NCI-H748 treated with DMSO at 0.1 percent for 48 hours (cell line): ENCODE measurements at regions not wholly inside any gene's neighbourhood (a gene's known extent, or its start where the extent isn't known, plus 50 kb on each side); places are given as distances from the start of the nearest gene placed in this dataset.
A peak's percentile ranks its signal among the peaks of the same experiment; 100 is the strongest.
"Not testable (repeated sequence)": the region's sequence is repeated elsewhere in the genome, so short reads cannot be mapped to it uniquely, and the experiment has no call there.

Source experiments
- DNase-seq: peaks from one replicate; lab custom pipeline; 2025; lab: John Stamatoyannopoulos, UW

GRCh38 chr2:66317268-66317890, 117.5 kb upstream of the MEIS1 start:
- DNase-seq = no peak

- no peak for DNase-seq
Measured at GRCh38 chr2:66306483-66306882, 128.4 kb upstream of the MEIS1 start.

GRCh38 chr2:66305718-66306117, 129.2 kb upstream of the MEIS1 start:
- peak; percentile 81 for DNase-seq

GRCh38 chr2:66303471-66303870, 131.5 kb upstream of the MEIS1 start:
- DNase-seq = no peak

- no peak for DNase-seq
Measured at GRCh38 chr2:66301767-66302140, 133.2 kb upstream of the MEIS1 start.

GRCh38 chr2:66301022-66301766, 133.7 kb upstream of the MEIS1 start:
- no peak for DNase-seq

GRCh38 chr2:66283787-66284186, 151.1 kb upstream of the MEIS1 start:
- no peak for DNase-seq

- DNase-seq = no peak
Measured at GRCh38 chr2:66281980-66282379, 152.9 kb upstream of the MEIS1 start.

- no peak for DNase-seq
Measured at GRCh38 chr2:66279024-66279423, 155.9 kb upstream of the MEIS1 start.

- DNase-seq = no peak
Measured at GRCh38 chr2:66275984-66276383, 158.9 kb upstream of the MEIS1 start.

GRCh38 chr2:66273933-66274490, 160.9 kb upstream of the MEIS1 start:
- DNase-seq = no peak

- DNase-seq = no peak
Measured at GRCh38 chr2:66272751-66273150, 162.2 kb upstream of the MEIS1 start.

GRCh38 chr2:66271777-66272176, 163.1 kb upstream of the MEIS1 start:
- DNase-seq = no peak

GRCh38 chr2:66270247-66270646, 164.7 kb upstream of the MEIS1 start:
- DNase-seq = no peak

- no peak for DNase-seq
Measured at GRCh38 chr2:66269166-66269565, 165.8 kb upstream of the MEIS1 start.

GRCh38 chr2:66268756-66269155, 166.2 kb upstream of the MEIS1 start:
- no peak for DNase-seq

- no peak for DNase-seq
Measured at GRCh38 chr2:66264354-66264753, 170.6 kb upstream of the MEIS1 start.

- DNase-seq = no peak
Measured at GRCh38 chr2:66255867-66256266, 179.1 kb upstream of the MEIS1 start.

- DNase-seq = no peak
Measured at GRCh38 chr2:66255136-66255535, 179.8 kb upstream of the MEIS1 start.

- no peak for DNase-seq
Measured at GRCh38 chr2:66253066-66253465, 181.9 kb upstream of the MEIS1 start.

GRCh38 chr2:66252109-66252508, 182.8 kb upstream of the MEIS1 start:
- DNase-seq = no peak

- DNase-seq = no peak
Measured at GRCh38 chr2:66251573-66251972, 183.4 kb upstream of the MEIS1 start.

GRCh38 chr2:66249089-66249488, 185.8 kb upstream of the MEIS1 start:
- not testable (repeated sequence) for DNase-seq

- DNase-seq = not testable (repeated sequence)
Measured at GRCh38 chr2:66243809-66244208, 191.1 kb upstream of the MEIS1 start.
